Neutrophil (primary cell): ENCODE measurements at regions not wholly inside any gene's neighbourhood (a gene's known extent, or its start where the extent isn't known, plus 50 kb on each side); places are given as distances from the start of the nearest gene placed in this dataset.

ENCODE experiments used
- H3K27ac ChIP-seq: fragments of 200-600 bp; sonication (generic); 2 replicates; pipeline ENCODE4 v1.5.1; 2016; ENCODE audit warnings: mild to moderate bottlenecking, moderate library complexity
- H3K27me3 ChIP-seq: fragments of 200-600 bp; sonication (generic); 2 replicates; pipeline ENCODE4 v1.6.0; 2016; ENCODE audit warnings: mild to moderate bottlenecking
- H3K36me3 ChIP-seq: fragments of 200-600 bp; sonication (generic); 2 replicates; pipeline ENCODE4 v1.5.1; 2017
- H3K4me1 ChIP-seq, 2 experiments: fragments of 200-600 bp in 1 of 2; sonication (generic) in 1 of 2; 1 replicate in 1 of 2; 2 replicates in 1 of 2; pipeline versions ENCODE4 v1.5.1 to v1.6.1; 2013 to 2016; ENCODE audit warnings: low read depth in 1 of 2, low read length in 1 of 2, mild to moderate bottlenecking in 1 of 2, moderate library complexity in 1 of 2; ENCODE audit not compliant: control insufficient read depth in 1 of 2, insufficient read depth in 1 of 2
- H3K4me3 ChIP-seq, 2 experiments: fragments of 200-600 bp in 1 of 2; sonication (generic) in 1 of 2; 1 replicate in 1 of 2; 2 replicates in 1 of 2; pipeline ENCODE4 v1.5.1; 2013 to 2016; ENCODE audit warnings: low read depth in 1 of 2, low read length in 1 of 2, mild to moderate bottlenecking in 1 of 2, moderate library complexity in 1 of 2
- H3K9me3 ChIP-seq: fragments of 200-600 bp; sonication (generic); 2 replicates; pipeline ENCODE4 v1.5.1; 2016
- TF ChIP-seq, protein P1 (sequence below): fragments of 200-600 bp; sonication (generic); IDR thresholded peaks from 2 replicates; pipeline ENCODE4 v1.5.1; 2016; ENCODE audit warnings: antibody characterized with exemption

DNA sequence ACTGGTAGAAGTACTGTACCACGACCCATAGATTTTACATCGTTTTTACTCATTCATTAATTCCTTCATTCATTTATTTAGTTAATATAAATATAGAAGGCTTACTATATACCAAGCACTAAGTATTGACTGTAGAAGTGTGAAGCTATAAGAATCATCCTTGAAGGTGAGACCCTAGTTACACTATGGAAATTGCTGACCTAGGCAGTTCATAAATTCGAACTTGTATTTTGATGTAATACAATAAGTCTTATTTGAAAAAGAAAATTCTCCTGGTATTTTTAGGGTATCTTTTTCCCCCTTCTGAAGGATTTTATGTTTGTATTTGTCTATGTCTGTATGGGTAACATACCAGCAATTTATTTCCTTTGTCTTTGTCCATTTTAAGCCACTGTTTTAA lies 220.1 kb upstream of the DMAC1 start:
- TF ChIP-seq, protein P1, sequence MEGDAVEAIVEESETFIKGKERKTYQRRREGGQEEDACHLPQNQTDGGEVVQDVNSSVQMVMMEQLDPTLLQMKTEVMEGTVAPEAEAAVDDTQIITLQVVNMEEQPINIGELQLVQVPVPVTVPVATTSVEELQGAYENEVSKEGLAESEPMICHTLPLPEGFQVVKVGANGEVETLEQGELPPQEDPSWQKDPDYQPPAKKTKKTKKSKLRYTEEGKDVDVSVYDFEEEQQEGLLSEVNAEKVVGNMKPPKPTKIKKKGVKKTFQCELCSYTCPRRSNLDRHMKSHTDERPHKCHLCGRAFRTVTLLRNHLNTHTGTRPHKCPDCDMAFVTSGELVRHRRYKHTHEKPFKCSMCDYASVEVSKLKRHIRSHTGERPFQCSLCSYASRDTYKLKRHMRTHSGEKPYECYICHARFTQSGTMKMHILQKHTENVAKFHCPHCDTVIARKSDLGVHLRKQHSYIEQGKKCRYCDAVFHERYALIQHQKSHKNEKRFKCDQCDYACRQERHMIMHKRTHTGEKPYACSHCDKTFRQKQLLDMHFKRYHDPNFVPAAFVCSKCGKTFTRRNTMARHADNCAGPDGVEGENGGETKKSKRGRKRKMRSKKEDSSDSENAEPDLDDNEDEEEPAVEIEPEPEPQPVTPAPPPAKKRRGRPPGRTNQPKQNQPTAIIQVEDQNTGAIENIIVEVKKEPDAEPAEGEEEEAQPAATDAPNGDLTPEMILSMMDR = no peak
- no peaks in the 10 kb centered on the region for H3K9me3 ChIP-seq
- H3K36me3 ChIP-seq = no peaks in the 10 kb centered on the region
- H3K4me3 ChIP-seq = no peak overlapping the region
- H3K27me3 ChIP-seq = no peaks in the 10 kb centered on the region
- H3K27ac ChIP-seq = no peak overlapping the region
- peaks cover 0 to 5% of the 10 kb centered on the region in 2 experiments for H3K4me1 ChIP-seq

DNA sequence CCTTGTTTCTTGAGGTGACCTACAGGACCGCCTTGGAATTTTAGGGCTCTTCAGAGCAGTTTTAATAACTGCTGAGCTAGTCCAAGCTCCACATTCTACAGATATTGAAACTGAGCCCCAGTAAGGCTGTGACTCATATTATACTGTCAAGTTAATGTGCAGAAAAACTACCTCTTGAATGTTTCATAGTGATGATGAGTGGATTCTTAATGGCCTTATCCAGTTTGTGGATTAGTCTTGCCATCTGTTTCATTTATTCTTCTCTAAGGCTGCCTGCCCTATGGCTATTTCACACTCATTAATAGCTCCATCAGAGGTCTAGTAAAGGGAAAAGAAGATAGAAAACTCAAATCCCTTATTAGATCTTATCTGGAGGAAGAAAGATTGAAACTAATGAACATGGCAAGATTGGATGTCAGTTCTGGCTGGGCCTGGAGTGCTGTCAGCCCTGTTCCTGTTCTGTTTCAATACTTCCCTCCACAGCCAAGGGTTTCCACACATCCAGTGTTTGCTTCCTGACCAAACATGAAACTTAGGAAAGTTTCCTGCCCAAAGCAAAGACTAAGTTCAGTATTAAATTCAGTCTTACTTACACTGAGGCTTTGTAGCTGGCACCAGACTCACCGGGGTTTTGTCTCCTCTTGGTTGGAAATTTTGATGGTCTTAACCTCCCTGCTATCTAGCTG lies 215.6 kb upstream of the DMAC1 start:
- Histone ChIP-seq H3K4me1 (peaks cover 0 to 5% of the 10 kb centered on the region in 2 experiments), H3K36me3 (no peaks in the 10 kb centered on the region), H3K4me3 (no peak overlapping the region), H3K27ac (no peak overlapping the region), H3K27me3 (no peaks in the 10 kb centered on the region), H3K9me3 (no peaks in the 10 kb centered on the region)
- TF ChIP-seq, protein P1 = no peak

DNA sequence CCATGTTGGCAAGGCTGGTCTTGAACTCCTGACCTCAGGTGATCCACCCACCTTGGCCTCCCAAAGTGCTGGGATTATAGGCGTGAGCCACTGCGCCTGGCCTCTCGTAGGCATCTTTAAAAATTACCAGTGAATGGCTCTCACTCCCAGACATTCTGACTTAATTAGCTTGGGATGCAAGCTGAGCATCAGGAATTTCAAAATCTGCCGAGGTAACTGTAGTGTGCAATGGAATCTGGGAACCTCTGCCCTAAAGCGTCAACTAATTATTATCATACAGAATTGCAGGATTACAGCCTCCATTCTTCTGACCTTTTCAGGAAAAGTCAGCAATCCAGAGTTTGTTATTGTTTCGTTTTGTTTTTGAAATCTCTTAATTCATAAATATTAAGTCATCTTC lies 213.4 kb upstream of the DMAC1 start:
- TF ChIP-seq, protein P1 = no peak
- H3K9me3 ChIP-seq = no peaks in the 10 kb centered on the region
- no peak overlapping the region for H3K4me3 ChIP-seq
- H3K27ac ChIP-seq = no peak overlapping the region
- H3K36me3 ChIP-seq = no peaks in the 10 kb centered on the region
- H3K27me3 ChIP-seq = no peaks in the 10 kb centered on the region
- H3K4me1 ChIP-seq = peaks cover 0 to 5% of the 10 kb centered on the region in 2 experiments

DNA sequence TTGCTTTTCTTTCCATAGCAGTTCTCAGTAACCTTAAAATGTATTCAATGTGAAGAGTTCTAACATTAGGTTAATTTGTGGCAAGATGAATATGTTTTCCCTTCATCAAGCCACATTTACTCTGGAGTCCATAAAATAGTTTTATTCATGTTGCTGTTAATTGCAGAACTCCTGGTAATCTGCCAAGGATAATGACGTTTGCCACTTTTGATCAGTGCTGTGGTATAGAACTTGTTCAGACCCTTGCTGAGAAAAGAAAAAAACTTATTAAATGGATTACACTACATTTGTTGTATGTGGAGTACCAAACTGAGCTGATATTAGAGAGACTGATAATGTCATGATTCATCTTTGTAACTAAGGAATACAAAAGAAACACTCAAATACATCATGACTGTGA lies 212.4 kb upstream of the DMAC1 start:
- no peak overlapping the region for H3K4me3 ChIP-seq
- peaks cover 0 to 5% of the 10 kb centered on the region in 2 experiments for H3K4me1 ChIP-seq
- no peaks in the 10 kb centered on the region for H3K9me3 ChIP-seq
- no peaks in the 10 kb centered on the region for H3K27me3 ChIP-seq
- TF ChIP-seq, protein P1 = no peak
- no peaks in the 10 kb centered on the region for H3K36me3 ChIP-seq
- no peak overlapping the region for H3K27ac ChIP-seq

DNA sequence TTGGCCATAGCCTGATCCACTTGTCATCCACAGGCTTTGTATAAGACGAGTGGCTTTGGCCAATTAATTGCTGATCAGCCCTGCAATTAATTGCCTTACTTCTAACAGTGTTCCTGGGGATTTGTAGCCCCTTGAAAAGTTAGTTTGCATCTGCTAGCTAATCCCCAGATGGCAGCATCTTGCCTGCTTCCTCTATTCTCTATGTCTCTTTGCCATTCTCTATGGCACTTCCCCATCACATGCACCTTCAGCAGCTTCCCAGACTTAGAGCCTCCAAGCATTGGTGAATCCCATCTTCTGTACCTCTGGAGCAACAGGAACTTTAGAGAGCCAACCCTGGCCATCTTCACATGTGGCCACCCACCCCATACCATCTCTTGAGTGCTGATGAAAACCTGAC lies 197.0 kb upstream of the DMAC1 start:
- no peaks in the 10 kb centered on the region for H3K27me3 ChIP-seq
- no peaks in the 10 kb centered on the region for H3K4me1 ChIP-seq
- H3K4me3 ChIP-seq = no peak overlapping the region
- no peaks in the 10 kb centered on the region for H3K36me3 ChIP-seq
- no peaks in the 10 kb centered on the region for H3K9me3 ChIP-seq
- TF ChIP-seq, protein P1 = no peak
- no peak overlapping the region for H3K27ac ChIP-seq
